Calu3 (cell line): ENCODE measurements at regions not wholly inside any gene's neighbourhood (a gene's known extent, or its start where the extent isn't known, plus 50 kb on each side); places are given as distances from the start of the nearest gene placed in this dataset.

Source experiments
- BruUV-seq: library from RNA; stranded (reverse); fragments of 400-500 nt; replicated peaks from 2 replicates; lab custom pipeline; 2021; lab: Mats Ljungman, UMichigan
- CTCF ChIA-PET: fragments of 300-600 bp; sonication (Branson Sonifier 250); formaldehyde crosslinking; loops from one replicate; lab custom pipeline; 2022; ENCODE audit warnings: antibody characterized with exemption; lab: Charles Lee
- DNase-seq: peaks from one replicate; pipeline ENCODE4 v3.0.0; 2022
- H3K27ac Mint-ChIP-seq: one replicate; pipeline ENCODE4 v1.8.0; 2022; ENCODE audit warnings: mixed read lengths; ENCODE audit not compliant: unreplicated experiment
- H3K27me3 Mint-ChIP-seq: one replicate; pipeline ENCODE4 v1.8.0; 2022; ENCODE audit warnings: mixed read lengths; ENCODE audit not compliant: unreplicated experiment
- H3K36me3 Mint-ChIP-seq: one replicate; pipeline ENCODE4 v1.8.0; 2022; ENCODE audit warnings: mild to moderate bottlenecking, moderate library complexity, mixed read lengths; ENCODE audit not compliant: insufficient read depth, unreplicated experiment
- H3K4me1 Mint-ChIP-seq: one replicate; pipeline ENCODE4 v1.8.0; 2022; ENCODE audit warnings: mild to moderate bottlenecking, low read depth, mixed read lengths; ENCODE audit not compliant: unreplicated experiment
- H3K4me3 Mint-ChIP-seq: one replicate; pipeline ENCODE4 v1.8.0; 2022; ENCODE audit warnings: mild to moderate bottlenecking, low read depth, moderate library complexity, mixed read lengths; ENCODE audit not compliant: unreplicated experiment
- H3K9me3 Mint-ChIP-seq: one replicate; pipeline ENCODE4 v1.8.0; 2022; ENCODE audit warnings: low read depth, mixed read lengths; ENCODE audit not compliant: unreplicated experiment
- CTCF ChIP-seq: fragments of 200-600 bp; IDR thresholded peaks from one replicate; pipeline ENCODE4 v1.8.0; 2022; ENCODE audit warnings: antibody characterized with exemption; ENCODE audit not compliant: unreplicated experiment
- intact Hi-C: fragments of 100-400 bp; cut with micrococcal nuclease; formaldehyde crosslinking; loops from one replicate; pipeline ENCODE4 v1.10.0; 2022; ENCODE audit not compliant: unreplicated experiment

- Mint-ChIP-seq H3K9me3 (peaks cover 8% of the 10 kb centered on the region), H3K4me3 (no peak overlapping the region), H3K27ac (no peak overlapping the region), H3K4me1 (peaks cover 11% of the 10 kb centered on the region), H3K36me3 (no peaks in the 10 kb centered on the region), H3K27me3 (no peaks in the 10 kb centered on the region)
- DNase-seq, result no peak
- BruUV-seq, result no TSS peak
- intact Hi-C loops, result no loop called here
- CTCF ChIA-PET, result interaction anchor here (1.0 kb wide), 1 partner anchor 17 kb away, joined by 5 read pairs; no protein-coding TSS in a partner anchor
- no peak for TF ChIP-seq CTCF
These were observed 138.9 kb upstream of the CDH19 start for GRCh38 chr18:66742832-66743231.

- H3K27ac Mint-ChIP-seq, result peak overlapping the region; percentile 15
- no peak for TF ChIP-seq CTCF
- intact Hi-C loops, result no loop called here
These were observed 132.0 kb upstream of the CDH19 start for GRCh38 chr18:66735933-66736332.

GRCh38 chr18:66734451-66734850, 130.6 kb upstream of the CDH19 start:
- CTCF ChIA-PET, result no interaction called here
- peaks cover 28% of the 10 kb centered on the region for H3K4me1 Mint-ChIP-seq
- no peaks in the 10 kb centered on the region for H3K36me3 Mint-ChIP-seq
- no peak for TF ChIP-seq CTCF
- no TSS peak for BruUV-seq
- H3K9me3 Mint-ChIP-seq, result peaks cover 5% of the 10 kb centered on the region
- H3K27ac Mint-ChIP-seq, result peak overlapping the region; percentile 12
- intact Hi-C loops, result loop anchor here (5.0 kb wide), 1 partner anchor 172 kb away; no protein-coding TSS in a partner anchor
- no peaks in the 10 kb centered on the region for H3K27me3 Mint-ChIP-seq
- H3K4me3 Mint-ChIP-seq, result no peak overlapping the region
- DNase-seq, result no peak

More at GRCh38 chr18:66735933-66736332, 132.0 kb upstream of the CDH19 start:
- H3K27me3 Mint-ChIP-seq, result no peaks in the 10 kb centered on the region
- peaks cover 28% of the 10 kb centered on the region for H3K4me1 Mint-ChIP-seq
- no TSS peak for BruUV-seq
- CTCF ChIA-PET, result no interaction called here
- H3K36me3 Mint-ChIP-seq, result no peaks in the 10 kb centered on the region
- H3K4me3 Mint-ChIP-seq, result no peak overlapping the region
- DNase-seq, result no peak
- peaks cover 5% of the 10 kb centered on the region for H3K9me3 Mint-ChIP-seq

- peaks cover 5% of the 10 kb centered on the region for H3K9me3 Mint-ChIP-seq
- no peak for TF ChIP-seq CTCF
- H3K27me3 Mint-ChIP-seq, result no peaks in the 10 kb centered on the region
- CTCF ChIA-PET, result no interaction called here
- BruUV-seq, result no TSS peak
- H3K36me3 Mint-ChIP-seq, result peaks cover 4% of the 10 kb centered on the region
- no peak for DNase-seq
- intact Hi-C loops, result loop anchor here (5.0 kb wide), 1 partner anchor 170 kb away; no protein-coding TSS in a partner anchor
- H3K27ac Mint-ChIP-seq, result no peak overlapping the region
- no peak overlapping the region for H3K4me3 Mint-ChIP-seq
- peaks cover 28% of the 10 kb centered on the region for H3K4me1 Mint-ChIP-seq
These were observed 128.0 kb upstream of the CDH19 start for GRCh38 chr18:66731890-66732289.
